Stimulated activated CD4-positive, alpha-beta T cell treated with anti-CD3 and anti-CD28 coated beads, Interleukin-1b, Interleukin-23, amount 100 ng/mL, for 24 hours (primary cell): ENCODE measurements at regions not wholly inside any gene's neighbourhood (a gene's known extent, or its start where the extent isn't known, plus 50 kb on each side); places are given as distances from the start of the nearest gene placed in this dataset.

ENCODE experiments used
- DNase-seq, 4 experiments: peaks; one replicate each; pipeline ENCODE4 v3.0.0-alpha.2; 2020; ENCODE audit warnings: low read depth in 4 of 4, low spot score in 1 of 4

GRCh38 chr1:82549841-82550240 is 749.1 kb downstream of the ADGRL2 start:
- DNase-seq = no peak

GRCh38 chr1:82542766-82543165 is 742.0 kb downstream of the ADGRL2 start:
- no peak for DNase-seq

- no peak for DNase-seq
Measured at GRCh38 chr1:82542141-82542540, 741.4 kb downstream of the ADGRL2 start.

GRCh38 chr1:82540006-82540405 is 739.3 kb downstream of the ADGRL2 start:
- no peak for DNase-seq

- DNase-seq = no peak
Measured at GRCh38 chr1:82538876-82539275, 738.1 kb downstream of the ADGRL2 start.

GRCh38 chr1:82534996-82535395 is 734.3 kb downstream of the ADGRL2 start:
- no peak for DNase-seq

- DNase-seq = no peak
Measured at GRCh38 chr1:82525378-82525777, 724.6 kb downstream of the ADGRL2 start.

GRCh38 chr1:82520611-82521010 is 719.9 kb downstream of the ADGRL2 start:
- no peak for DNase-seq

GRCh38 chr1:82517586-82517985 is 716.9 kb downstream of the ADGRL2 start:
- no peak for DNase-seq

- no peak for DNase-seq
Measured at GRCh38 chr1:82515650-82516049, 714.9 kb downstream of the ADGRL2 start.

GRCh38 chr1:82511441-82511840 is 710.7 kb downstream of the ADGRL2 start:
- DNase-seq = no peak

- no peak for DNase-seq
Measured at GRCh38 chr1:82510431-82510830, 709.7 kb downstream of the ADGRL2 start.

GRCh38 chr1:82507011-82507410 is 706.3 kb downstream of the ADGRL2 start:
- DNase-seq = no peak

GRCh38 chr1:82503822-82504221 is 703.1 kb downstream of the ADGRL2 start:
- DNase-seq = no peak

- DNase-seq = no peak
Measured at GRCh38 chr1:82499022-82499421, 698.3 kb downstream of the ADGRL2 start.

GRCh38 chr1:82494117-82494516 is 693.4 kb downstream of the ADGRL2 start:
- no peak for DNase-seq

- DNase-seq = no peak
Measured at GRCh38 chr1:82492159-82492558, 691.4 kb downstream of the ADGRL2 start.

- no peak for DNase-seq
Measured at GRCh38 chr1:82491301-82492048, 690.7 kb downstream of the ADGRL2 start.

GRCh38 chr1:82487778-82488177 is 687.0 kb downstream of the ADGRL2 start:
- DNase-seq = no peak

GRCh38 chr1:82486969-82487368 is 686.2 kb downstream of the ADGRL2 start:
- no peak for DNase-seq

GRCh38 chr1:82486468-82486867 is 685.7 kb downstream of the ADGRL2 start:
- DNase-seq = no peak

- DNase-seq = no peak
Measured at GRCh38 chr1:82485591-82486369, 685.0 kb downstream of the ADGRL2 start.

GRCh38 chr1:82483146-82483545 is 682.4 kb downstream of the ADGRL2 start:
- DNase-seq = no peak
